GM23338 (cell line): ENCODE measurements at regions not wholly inside any gene's neighbourhood (a gene's known extent, or its start where the extent isn't known, plus 50 kb on each side); places are given as distances from the start of the nearest gene placed in this dataset.

ENCODE experiments used
- ATAC-seq: fragments of 200-7000 bp; cut with Tn5 transposase; 3 replicates; pipeline ENCODE4 v1.9.1; 2020
- DNase-seq: peaks from one replicate; pipeline ENCODE4 v3.0.0-alpha.2; 2015; ENCODE audit warnings: low spot score
- H2AFZ ChIP-seq: fragments of 200-600 bp; sonication (generic); 2 replicates; pipeline ENCODE4 v1.8.0; 2016; ENCODE audit warnings: antibody characterized with exemption, mild to moderate bottlenecking, moderate library complexity
- H3F3A ChIP-seq: fragments of 200-600 bp; sonication (generic); replicated peaks from 2 replicates; pipeline ENCODE4 v1.8.0; 2017; ENCODE audit warnings: antibody characterized with exemption, mixed run types, low read depth
- H3K27ac ChIP-seq: fragments of 200-600 bp; sonication (generic); 2 replicates; pipeline ENCODE4 v1.6.1; 2016; ENCODE audit warnings: low read depth
- H3K27me3 ChIP-seq: fragments of 200-600 bp; sonication (generic); 2 replicates; pipeline ENCODE4 v1.8.0; 2016; ENCODE audit warnings: mild to moderate bottlenecking, mixed run types, moderate library complexity; ENCODE audit not compliant: insufficient read depth
- H3K36me3 ChIP-seq: fragments of 200-600 bp; sonication (generic); 2 replicates; pipeline ENCODE4 v1.8.0; 2016; ENCODE audit warnings: mild to moderate bottlenecking; ENCODE audit not compliant: insufficient read depth
- H3K4me1 ChIP-seq: fragments of 200-600 bp; sonication (generic); 2 replicates; pipeline ENCODE4 v1.8.0; 2016; ENCODE audit warnings: mild to moderate bottlenecking, moderate library complexity; ENCODE audit not compliant: insufficient read depth
- H3K4me2 ChIP-seq: fragments of 200-600 bp; sonication (generic); 2 replicates; pipeline ENCODE4 v1.7.1; 2017; ENCODE audit warnings: mixed run types
- H3K4me3 ChIP-seq: fragments of 200-600 bp; sonication (generic); 2 replicates; pipeline ENCODE4 v1.6.1; 2016; ENCODE audit warnings: mixed run types
- H3K79me2 ChIP-seq: fragments of 200-600 bp; sonication (generic); replicated peaks from 2 replicates; pipeline ENCODE4 v1.8.0; 2017; ENCODE audit warnings: mild to moderate bottlenecking; ENCODE audit not compliant: insufficient read depth
- H3K9me2 ChIP-seq: fragments of 200-600 bp; sonication (generic); 2 replicates; pipeline ENCODE4 v1.8.0; 2017; ENCODE audit not compliant: insufficient read depth
- H4K20me1 ChIP-seq: fragments of 200-600 bp; sonication (generic); replicated peaks from 2 replicates; pipeline ENCODE4 v1.8.0; 2017; ENCODE audit warnings: mild to moderate bottlenecking; ENCODE audit not compliant: insufficient read depth
- H3K27ac Mint-ChIP-seq: 2 replicates; pipeline ENCODE4 v1.8.0; 2020; ENCODE audit warnings: inconsistent platforms, mild to moderate bottlenecking, moderate library complexity, mixed read lengths
- H3K27me3 Mint-ChIP-seq: 3 replicates; pipeline ENCODE4 v1.8.0; 2022; ENCODE audit warnings: low read depth, mild to moderate bottlenecking, moderate library complexity, mixed read lengths, inconsistent platforms; ENCODE audit not compliant: insufficient read depth, poor library complexity
- H3K36me3 Mint-ChIP-seq: 3 replicates; pipeline ENCODE4 v1.8.0; 2021; ENCODE audit warnings: low read depth, mild to moderate bottlenecking, inconsistent platforms, moderate library complexity, mixed read lengths
- H3K4me1 Mint-ChIP-seq: 3 replicates; pipeline ENCODE4 v1.8.0; 2020; ENCODE audit warnings: mild to moderate bottlenecking, inconsistent platforms, mixed read lengths
- H3K4me3 Mint-ChIP-seq: 3 replicates; pipeline ENCODE4 v1.8.0; 2021; ENCODE audit warnings: moderate library complexity, mild to moderate bottlenecking, inconsistent platforms, mixed read lengths
- H3K9me3 Mint-ChIP-seq: 3 replicates; pipeline ENCODE4 v1.8.0; 2020; ENCODE audit warnings: moderate library complexity, mild to moderate bottlenecking, inconsistent platforms, mixed read lengths
- CREB1 ChIP-seq: fragments of 250-450 bp; sonication (Bioruptor Pico); IDR thresholded peaks from 2 replicates; pipeline ENCODE4 v1.5.0; 2020; ENCODE audit warnings: low read depth, mild to moderate bottlenecking, moderate library complexity
- EZH2phosphoT487 ChIP-seq: fragments of 200-600 bp; sonication (generic); IDR thresholded peaks from one replicate; pipeline ENCODE4 v1.8.1; 2018; ENCODE audit warnings: antibody characterized with exemption; ENCODE audit not compliant: unreplicated experiment
- NANOG ChIP-seq: IDR thresholded peaks from 2 replicates; pipeline ENCODE4 v1.6.1; 2016; ENCODE audit warnings: antibody characterized with exemption, borderline replicate concordance
- POLR2AphosphoS5 ChIP-seq: IDR thresholded peaks from 2 replicates; pipeline ENCODE4 v1.6.1; 2016; ENCODE audit warnings: antibody characterized with exemption, low read depth
- STAT1 ChIP-seq: IDR thresholded peaks from one replicate; pipeline ENCODE4 v1.6.1; 2016; ENCODE audit warnings: antibody characterized with exemption; ENCODE audit not compliant: unreplicated experiment
- ZNF114 ChIP-seq: fragments of 250-450 bp; sonication (Bioruptor Pico); IDR thresholded peaks from 2 replicates; pipeline ENCODE4 v1.5.0; 2020; ENCODE audit warnings: mild to moderate bottlenecking, moderate library complexity
- ZNF331 ChIP-seq: fragments of 250-450 bp; sonication (Bioruptor Pico); IDR thresholded peaks from 2 replicates; pipeline ENCODE4 v1.5.0; 2020; ENCODE audit warnings: low read depth, mild to moderate bottlenecking, moderate library complexity
- TF ChIP-seq, protein P1 (sequence below): IDR thresholded peaks from one replicate; pipeline ENCODE4 v1.6.1; 2018; ENCODE audit warnings: antibody characterized with exemption; ENCODE audit not compliant: unreplicated experiment
- TF ChIP-seq, protein P2 (sequence below): fragments of 250-450 bp; sonication (Bioruptor Pico); IDR thresholded peaks from 2 replicates; pipeline ENCODE4 v1.5.0; 2020; ENCODE audit warnings: mild to moderate bottlenecking, moderate library complexity
- TF ChIP-seq, protein P3 (sequence below), 2 experiments: fragments of 200-600 bp in 1 of 2; sonication (generic) in 1 of 2; conservative IDR thresholded peaks; 2 replicates each; pipeline versions ENCODE4 v1.5.1 to v1.6.1; 2016 to 2017; ENCODE audit warnings: antibody characterized with exemption in 2 of 2, low read depth in 2 of 2, mild to moderate bottlenecking in 2 of 2, moderate library complexity in 1 of 2

DNA sequence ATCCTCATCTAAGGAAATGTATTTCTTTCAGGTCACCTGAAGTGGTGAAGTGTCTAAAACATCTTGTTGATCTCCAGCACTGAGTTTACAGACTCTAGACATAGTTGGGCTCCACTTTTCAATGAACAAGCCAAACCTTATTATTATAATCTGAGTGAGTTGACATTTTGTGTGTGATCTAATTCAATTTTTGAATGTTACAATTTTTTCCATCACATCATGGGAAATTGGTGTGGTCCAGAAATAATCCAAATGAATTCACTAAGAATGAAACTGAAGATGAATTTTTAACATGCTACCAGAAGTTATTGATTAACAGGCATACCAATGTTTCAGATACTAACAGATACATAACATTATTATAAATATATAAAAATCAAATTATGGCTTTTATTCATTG, 75.6 kb upstream of the EFEMP1 start:
- H2AFZ ChIP-seq, result no peak overlapping the region
- DNase-seq, result no peak

More for the DNA sequence above, 75.6 kb upstream of the EFEMP1 start:
- Mint-ChIP-seq H3K4me3 (no peak overlapping the region), H3K27ac (no peak overlapping the region), H3K36me3 (no peaks in the 10 kb centered on the region), H3K4me1 (peaks cover 6% of the 10 kb centered on the region), H3K9me3 (no peaks in the 10 kb centered on the region), H3K27me3 (no peaks in the 10 kb centered on the region)
- H3K4me3 ChIP-seq, result no peak overlapping the region
- H3K4me1 ChIP-seq, result peaks cover 6% of the 10 kb centered on the region; the same call in 1 of the 2 replicates
- no peaks in the 10 kb centered on the region for H4K20me1 ChIP-seq
- TF ChIP-seq EZH2phosphoT487 (no peak), CREB1 (CRISPR knock-in tag) (no peak), POLR2AphosphoS5 (no peak), ZNF331 (CRISPR knock-in tag) (no peak), ZNF114 (CRISPR knock-in tag) (no peak), STAT1 (no peak), NANOG (no peak)
- TF ChIP-seq, protein P1, sequence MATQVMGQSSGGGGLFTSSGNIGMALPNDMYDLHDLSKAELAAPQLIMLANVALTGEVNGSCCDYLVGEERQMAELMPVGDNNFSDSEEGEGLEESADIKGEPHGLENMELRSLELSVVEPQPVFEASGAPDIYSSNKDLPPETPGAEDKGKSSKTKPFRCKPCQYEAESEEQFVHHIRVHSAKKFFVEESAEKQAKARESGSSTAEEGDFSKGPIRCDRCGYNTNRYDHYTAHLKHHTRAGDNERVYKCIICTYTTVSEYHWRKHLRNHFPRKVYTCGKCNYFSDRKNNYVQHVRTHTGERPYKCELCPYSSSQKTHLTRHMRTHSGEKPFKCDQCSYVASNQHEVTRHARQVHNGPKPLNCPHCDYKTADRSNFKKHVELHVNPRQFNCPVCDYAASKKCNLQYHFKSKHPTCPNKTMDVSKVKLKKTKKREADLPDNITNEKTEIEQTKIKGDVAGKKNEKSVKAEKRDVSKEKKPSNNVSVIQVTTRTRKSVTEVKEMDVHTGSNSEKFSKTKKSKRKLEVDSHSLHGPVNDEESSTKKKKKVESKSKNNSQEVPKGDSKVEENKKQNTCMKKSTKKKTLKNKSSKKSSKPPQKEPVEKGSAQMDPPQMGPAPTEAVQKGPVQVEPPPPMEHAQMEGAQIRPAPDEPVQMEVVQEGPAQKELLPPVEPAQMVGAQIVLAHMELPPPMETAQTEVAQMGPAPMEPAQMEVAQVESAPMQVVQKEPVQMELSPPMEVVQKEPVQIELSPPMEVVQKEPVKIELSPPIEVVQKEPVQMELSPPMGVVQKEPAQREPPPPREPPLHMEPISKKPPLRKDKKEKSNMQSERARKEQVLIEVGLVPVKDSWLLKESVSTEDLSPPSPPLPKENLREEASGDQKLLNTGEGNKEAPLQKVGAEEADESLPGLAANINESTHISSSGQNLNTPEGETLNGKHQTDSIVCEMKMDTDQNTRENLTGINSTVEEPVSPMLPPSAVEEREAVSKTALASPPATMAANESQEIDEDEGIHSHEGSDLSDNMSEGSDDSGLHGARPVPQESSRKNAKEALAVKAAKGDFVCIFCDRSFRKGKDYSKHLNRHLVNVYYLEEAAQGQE, result no peak
- TF ChIP-seq, protein P2, sequence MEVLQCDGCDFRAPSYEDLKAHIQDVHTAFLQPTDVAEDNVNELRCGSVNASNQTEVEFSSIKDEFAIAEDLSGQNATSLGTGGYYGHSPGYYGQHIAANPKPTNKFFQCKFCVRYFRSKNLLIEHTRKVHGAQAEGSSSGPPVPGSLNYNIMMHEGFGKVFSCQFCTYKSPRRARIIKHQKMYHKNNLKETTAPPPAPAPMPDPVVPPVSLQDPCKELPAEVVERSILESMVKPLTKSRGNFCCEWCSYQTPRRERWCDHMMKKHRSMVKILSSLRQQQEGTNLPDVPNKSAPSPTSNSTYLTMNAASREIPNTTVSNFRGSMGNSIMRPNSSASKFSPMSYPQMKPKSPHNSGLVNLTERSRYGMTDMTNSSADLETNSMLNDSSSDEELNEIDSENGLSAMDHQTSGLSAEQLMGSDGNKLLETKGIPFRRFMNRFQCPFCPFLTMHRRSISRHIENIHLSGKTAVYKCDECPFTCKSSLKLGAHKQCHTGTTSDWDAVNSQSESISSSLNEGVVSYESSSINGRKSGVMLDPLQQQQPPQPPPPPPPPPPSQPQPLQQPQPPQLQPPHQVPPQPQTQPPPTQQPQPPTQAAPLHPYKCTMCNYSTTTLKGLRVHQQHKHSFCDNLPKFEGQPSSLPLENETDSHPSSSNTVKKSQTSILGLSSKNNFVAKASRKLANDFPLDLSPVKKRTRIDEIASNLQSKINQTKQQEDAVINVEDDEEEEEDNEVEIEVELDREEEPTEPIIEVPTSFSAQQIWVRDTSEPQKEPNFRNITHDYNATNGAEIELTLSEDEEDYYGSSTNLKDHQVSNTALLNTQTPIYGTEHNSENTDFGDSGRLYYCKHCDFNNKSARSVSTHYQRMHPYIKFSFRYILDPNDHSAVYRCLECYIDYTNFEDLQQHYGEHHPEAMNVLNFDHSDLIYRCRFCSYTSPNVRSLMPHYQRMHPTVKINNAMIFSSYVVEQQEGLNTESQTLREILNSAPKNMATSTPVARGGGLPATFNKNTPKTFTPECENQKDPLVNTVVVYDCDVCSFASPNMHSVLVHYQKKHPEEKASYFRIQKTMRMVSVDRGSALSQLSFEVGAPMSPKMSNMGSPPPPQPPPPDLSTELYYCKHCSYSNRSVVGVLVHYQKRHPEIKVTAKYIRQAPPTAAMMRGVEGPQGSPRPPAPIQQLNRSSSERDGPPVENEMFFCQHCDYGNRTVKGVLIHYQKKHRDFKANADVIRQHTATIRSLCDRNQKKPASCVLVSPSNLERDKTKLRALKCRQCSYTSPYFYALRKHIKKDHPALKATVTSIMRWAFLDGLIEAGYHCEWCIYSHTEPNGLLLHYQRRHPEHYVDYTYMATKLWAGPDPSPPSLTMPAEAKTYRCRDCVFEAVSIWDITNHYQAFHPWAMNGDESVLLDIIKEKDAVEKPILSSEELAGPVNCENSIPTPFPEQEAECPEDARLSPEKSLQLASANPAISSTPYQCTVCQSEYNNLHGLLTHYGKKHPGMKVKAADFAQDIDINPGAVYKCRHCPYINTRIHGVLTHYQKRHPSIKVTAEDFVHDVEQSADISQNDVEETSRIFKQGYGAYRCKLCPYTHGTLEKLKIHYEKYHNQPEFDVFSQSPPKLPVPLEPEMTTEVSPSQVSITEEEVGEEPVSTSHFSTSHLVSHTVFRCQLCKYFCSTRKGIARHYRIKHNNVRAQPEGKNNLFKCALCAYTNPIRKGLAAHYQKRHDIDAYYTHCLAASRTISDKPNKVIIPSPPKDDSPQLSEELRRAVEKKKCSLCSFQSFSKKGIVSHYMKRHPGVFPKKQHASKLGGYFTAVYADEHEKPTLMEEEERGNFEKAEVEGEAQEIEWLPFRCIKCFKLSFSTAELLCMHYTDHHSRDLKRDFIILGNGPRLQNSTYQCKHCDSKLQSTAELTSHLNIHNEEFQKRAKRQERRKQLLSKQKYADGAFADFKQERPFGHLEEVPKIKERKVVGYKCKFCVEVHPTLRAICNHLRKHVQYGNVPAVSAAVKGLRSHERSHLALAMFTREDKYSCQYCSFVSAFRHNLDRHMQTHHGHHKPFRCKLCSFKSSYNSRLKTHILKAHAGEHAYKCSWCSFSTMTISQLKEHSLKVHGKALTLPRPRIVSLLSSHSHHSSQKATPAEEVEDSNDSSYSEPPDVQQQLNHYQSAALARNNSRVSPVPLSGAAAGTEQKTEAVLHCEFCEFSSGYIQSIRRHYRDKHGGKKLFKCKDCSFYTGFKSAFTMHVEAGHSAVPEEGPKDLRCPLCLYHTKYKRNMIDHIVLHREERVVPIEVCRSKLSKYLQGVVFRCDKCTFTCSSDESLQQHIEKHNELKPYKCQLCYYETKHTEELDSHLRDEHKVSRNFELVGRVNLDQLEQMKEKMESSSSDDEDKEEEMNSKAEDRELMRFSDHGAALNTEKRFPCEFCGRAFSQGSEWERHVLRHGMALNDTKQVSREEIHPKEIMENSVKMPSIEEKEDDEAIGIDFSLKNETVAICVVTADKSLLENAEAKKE (CRISPR knock-in tag), result no peak
- TF ChIP-seq, protein P3, sequence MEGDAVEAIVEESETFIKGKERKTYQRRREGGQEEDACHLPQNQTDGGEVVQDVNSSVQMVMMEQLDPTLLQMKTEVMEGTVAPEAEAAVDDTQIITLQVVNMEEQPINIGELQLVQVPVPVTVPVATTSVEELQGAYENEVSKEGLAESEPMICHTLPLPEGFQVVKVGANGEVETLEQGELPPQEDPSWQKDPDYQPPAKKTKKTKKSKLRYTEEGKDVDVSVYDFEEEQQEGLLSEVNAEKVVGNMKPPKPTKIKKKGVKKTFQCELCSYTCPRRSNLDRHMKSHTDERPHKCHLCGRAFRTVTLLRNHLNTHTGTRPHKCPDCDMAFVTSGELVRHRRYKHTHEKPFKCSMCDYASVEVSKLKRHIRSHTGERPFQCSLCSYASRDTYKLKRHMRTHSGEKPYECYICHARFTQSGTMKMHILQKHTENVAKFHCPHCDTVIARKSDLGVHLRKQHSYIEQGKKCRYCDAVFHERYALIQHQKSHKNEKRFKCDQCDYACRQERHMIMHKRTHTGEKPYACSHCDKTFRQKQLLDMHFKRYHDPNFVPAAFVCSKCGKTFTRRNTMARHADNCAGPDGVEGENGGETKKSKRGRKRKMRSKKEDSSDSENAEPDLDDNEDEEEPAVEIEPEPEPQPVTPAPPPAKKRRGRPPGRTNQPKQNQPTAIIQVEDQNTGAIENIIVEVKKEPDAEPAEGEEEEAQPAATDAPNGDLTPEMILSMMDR (conservative IDR thresholded peaks at IDR 0.05; ENCODE audit: low read depth in 2 of 2), result no peak
- H3K36me3 ChIP-seq, result no peaks in the 10 kb centered on the region
- H3K4me2 ChIP-seq, result no peak overlapping the region
- no peaks in the 10 kb centered on the region for H3K79me2 ChIP-seq
- H3F3A ChIP-seq, result no peaks in the 10 kb centered on the region
- ATAC-seq, result no peak
- H3K27me3 ChIP-seq, result no peaks in the 10 kb centered on the region
- H3K27ac ChIP-seq, result no peak overlapping the region
- H3K9me2 ChIP-seq, result no peaks in the 10 kb centered on the region
